ENCODE measurements at regions not wholly inside any gene's neighbourhood (a gene's known extent, or its start where the extent isn't known, plus 50 kb on each side); places are given as distances from the start of the nearest gene placed in this dataset.
"Not testable (repeated sequence)": the region's sequence is repeated elsewhere in the genome, so short reads cannot be mapped to it uniquely, and the experiment has no call there.

GRCh38 chr14:97808541-97808940, 1011.4 kb downstream of the VRK1 start:
- not testable (repeated sequence) for H3K4me3 Mint-ChIP-seq; H3K4me1 Mint-ChIP-seq (ENCODE audit: low read depth); H3K9me3 Mint-ChIP-seq; H3K27ac Mint-ChIP-seq; H3K36me3 Mint-ChIP-seq (ENCODE audit: insufficient read depth in 2 of 2); ATAC-seq (replicated peaks in 1 of 2); DNase-seq; H3K27me3 Mint-ChIP-seq (ENCODE audit: low read depth)

DNA sequence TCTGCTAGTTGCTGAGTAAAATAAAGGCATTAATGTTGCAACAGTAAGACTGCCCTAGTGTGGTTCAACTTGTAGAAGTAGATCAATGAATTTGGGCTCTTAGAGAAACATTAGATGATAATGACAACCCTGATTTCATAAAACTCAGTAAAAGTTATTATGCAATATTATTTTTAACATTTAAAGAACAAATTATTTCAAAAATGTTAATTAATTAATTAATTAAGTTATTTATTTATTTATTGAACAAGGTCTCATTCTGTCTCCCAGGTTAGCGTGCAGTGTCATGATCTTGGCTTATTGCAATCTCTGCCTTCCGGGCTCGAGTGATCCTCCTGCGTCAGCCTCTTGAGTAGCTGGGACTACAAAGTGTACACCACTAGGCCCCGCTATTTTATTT, 1016.4 kb downstream of the VRK1 start:
- ATAC-seq (replicated peaks in 1 of 2) (no peak), DNase-seq (no peak)
- Mint-ChIP-seq H3K4me1 (ENCODE audit: low read depth) (no peaks in the 10 kb centered on the region), H3K36me3 (ENCODE audit: insufficient read depth in 2 of 2) (no peaks in the 10 kb centered on the region), H3K27ac (no peak overlapping the region), H3K9me3 (no peaks in the 10 kb centered on the region), H3K27me3 (ENCODE audit: low read depth) (no peaks in the 10 kb centered on the region), H3K4me3 (no peak overlapping the region)

- Mint-ChIP-seq H3K27me3 (ENCODE audit: low read depth) (no peaks in the 10 kb centered on the region), H3K9me3 (peaks cover 7 to 9% of the 10 kb centered on the region in 2 donors), H3K4me3 (no peak overlapping the region), H3K36me3 (ENCODE audit: insufficient read depth in 2 of 2) (peaks cover 4 to 6% of the 10 kb centered on the region in 2 donors), H3K4me1 (ENCODE audit: low read depth) (no peaks in the 10 kb centered on the region), H3K27ac (no peak overlapping the region)
- no peak for ATAC-seq (replicated peaks in 1 of 2)
- no peak for DNase-seq
Measured at GRCh38 chr14:97820781-97821180, 1023.6 kb downstream of the VRK1 start.

DNA sequence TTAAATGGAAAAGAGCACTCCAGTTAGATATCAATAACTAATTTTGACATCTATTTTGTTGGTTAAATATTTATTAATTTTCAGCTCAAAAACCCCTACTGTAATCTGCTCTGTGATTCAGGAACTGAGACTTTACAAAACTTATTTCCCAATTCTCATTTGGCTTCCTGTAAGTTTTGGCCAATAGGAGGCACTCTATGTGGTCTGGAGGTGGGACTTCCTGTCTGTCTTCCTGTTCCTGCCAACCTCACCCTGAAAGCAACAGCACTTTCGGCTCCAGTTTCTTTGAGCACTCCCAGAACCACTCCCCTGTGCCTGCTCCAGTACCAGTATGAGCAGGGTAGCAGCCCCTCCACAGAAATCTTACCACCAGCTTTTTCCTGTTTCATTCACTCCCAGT, 1027.0 kb downstream of the VRK1 start:
- peaks cover 7 to 9% of the 10 kb centered on the region in 2 donors for H3K9me3 Mint-ChIP-seq
- H3K36me3 Mint-ChIP-seq (ENCODE audit: insufficient read depth in 2 of 2), result peaks cover 4 to 6% of the 10 kb centered on the region in 2 donors
- DNase-seq, result no peak
- no peaks in the 10 kb centered on the region for H3K4me1 Mint-ChIP-seq (ENCODE audit: low read depth)
- ATAC-seq (replicated peaks in 1 of 2), result no peak
- no peak overlapping the region for H3K27ac Mint-ChIP-seq
- no peaks in the 10 kb centered on the region for H3K27me3 Mint-ChIP-seq (ENCODE audit: low read depth)
- no peak overlapping the region for H3K4me3 Mint-ChIP-seq

DNA sequence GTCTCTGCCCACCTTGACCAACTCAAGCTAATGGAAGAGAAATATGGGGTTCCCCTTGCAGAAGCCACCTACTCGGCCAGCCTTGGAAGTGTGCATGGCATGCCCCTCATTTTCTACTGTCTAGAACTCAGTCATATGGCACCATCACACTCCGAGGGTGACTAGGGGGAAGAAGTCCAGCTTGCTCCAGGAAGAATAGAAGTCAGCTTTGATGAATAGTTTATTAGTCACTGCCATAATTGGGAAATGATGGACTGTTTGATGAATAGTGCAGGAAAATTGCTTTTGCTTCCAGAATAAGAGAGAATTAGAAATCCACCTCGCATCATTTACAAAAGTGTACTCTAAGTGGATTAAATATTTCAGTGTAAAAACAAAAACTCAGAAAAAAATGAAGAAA, 1030.6 kb downstream of the VRK1 start:
- no peak overlapping the region for H3K4me3 Mint-ChIP-seq
- H3K9me3 Mint-ChIP-seq, result peaks cover 7 to 9% of the 10 kb centered on the region in 2 donors
- H3K4me1 Mint-ChIP-seq (ENCODE audit: low read depth), result no peaks in the 10 kb centered on the region
- ATAC-seq (replicated peaks in 1 of 2), result no peak
- DNase-seq, result no peak
- peaks cover 4 to 6% of the 10 kb centered on the region in 2 donors for H3K36me3 Mint-ChIP-seq (ENCODE audit: insufficient read depth in 2 of 2)
- no peaks in the 10 kb centered on the region for H3K27me3 Mint-ChIP-seq (ENCODE audit: low read depth)
- no peak overlapping the region for H3K27ac Mint-ChIP-seq

DNA sequence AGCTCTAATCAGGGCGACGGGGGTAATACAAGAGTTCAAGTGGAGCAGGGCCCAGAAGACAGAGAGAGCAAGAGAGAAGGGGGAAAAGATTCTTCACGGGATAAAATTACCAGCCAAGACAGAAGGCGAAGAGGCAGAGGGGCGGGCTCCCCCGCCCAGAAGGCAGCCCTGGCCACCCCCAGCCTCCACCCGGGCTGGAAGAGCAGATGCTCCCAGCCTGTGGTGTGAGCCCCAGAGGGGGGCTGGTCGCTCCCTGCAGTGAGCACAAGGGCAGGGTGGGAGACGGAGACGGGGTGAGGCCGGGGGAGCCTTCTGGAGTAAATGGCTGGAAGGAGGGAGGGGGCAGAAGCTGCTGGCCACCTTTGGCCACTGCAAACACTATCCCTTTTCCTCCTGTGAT, 1035.6 kb downstream of the VRK1 start:
- DNase-seq (no peak), ATAC-seq (replicated peaks in 1 of 2) (no peak)
- Mint-ChIP-seq H3K27ac (no peak overlapping the region), H3K4me3 (no peak overlapping the region), H3K36me3 (ENCODE audit: insufficient read depth in 2 of 2) (no peaks in the 10 kb centered on the region), H3K4me1 (ENCODE audit: low read depth) (no peaks in the 10 kb centered on the region), H3K9me3 (no peaks in the 10 kb centered on the region), H3K27me3 (ENCODE audit: low read depth) (no peaks in the 10 kb centered on the region)

DNA sequence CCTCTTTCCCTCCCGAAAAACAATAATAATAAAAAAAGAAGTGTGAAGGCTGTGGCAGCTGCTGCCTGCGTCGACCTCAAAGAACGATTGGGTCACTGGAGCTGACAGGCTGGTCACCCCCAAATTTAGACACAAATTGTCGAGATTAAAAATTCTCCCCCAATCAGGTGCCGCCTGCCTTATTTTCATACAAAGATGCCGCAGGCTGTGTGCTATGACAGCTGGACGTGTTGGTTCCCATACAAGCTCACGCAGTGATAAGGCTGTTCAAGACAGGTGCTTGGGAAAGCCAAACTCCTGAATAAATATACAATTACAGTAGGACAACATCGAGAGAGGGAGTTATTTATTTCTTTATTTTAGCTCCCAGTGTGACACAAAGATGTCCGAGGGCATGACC, 1041.8 kb downstream of the VRK1 start:
- DNase-seq (no peak), ATAC-seq (replicated peaks in 1 of 2) (no peak)
- Mint-ChIP-seq H3K27me3 (ENCODE audit: low read depth) (peaks cover 6% of the 10 kb centered on the region), H3K4me1 (ENCODE audit: low read depth) (no peaks in the 10 kb centered on the region), H3K4me3 (no peak overlapping the region), H3K36me3 (ENCODE audit: insufficient read depth in 2 of 2) (no peaks in the 10 kb centered on the region), H3K9me3 (no peaks in the 10 kb centered on the region), H3K27ac (no peak overlapping the region)

DNA sequence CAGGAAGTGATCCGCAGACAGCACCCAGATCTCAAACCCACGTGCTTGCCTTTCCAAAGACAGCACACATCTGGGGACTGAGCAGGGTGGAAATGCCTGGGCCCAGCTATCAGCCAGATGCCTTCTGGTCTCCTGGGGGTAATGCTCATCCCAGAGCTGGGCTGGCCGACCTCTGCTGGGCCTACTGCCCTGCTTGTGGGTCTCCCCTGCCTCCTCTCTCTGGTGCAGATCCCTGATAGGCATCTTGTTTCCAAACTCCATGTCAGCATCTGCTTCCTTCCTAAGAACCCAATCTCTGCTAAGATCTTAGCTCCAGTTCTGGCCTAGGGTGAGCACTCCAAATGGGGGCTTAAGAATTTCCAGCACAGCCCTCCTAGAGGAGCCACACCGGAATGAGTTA, 1043.0 kb downstream of the VRK1 start:
- ATAC-seq (replicated peaks in 1 of 2) (no peak), DNase-seq (no peak)
- H3K27ac Mint-ChIP-seq, result no peak overlapping the region
- no peak overlapping the region for H3K4me3 Mint-ChIP-seq
- no peaks in the 10 kb centered on the region for H3K36me3 Mint-ChIP-seq (ENCODE audit: insufficient read depth in 2 of 2)
- H3K9me3 Mint-ChIP-seq, result no peaks in the 10 kb centered on the region
- H3K27me3 Mint-ChIP-seq (ENCODE audit: low read depth), result peaks cover 6% of the 10 kb centered on the region
- no peaks in the 10 kb centered on the region for H3K4me1 Mint-ChIP-seq (ENCODE audit: low read depth)

GRCh38 chr14:97841762-97842161, 1044.6 kb downstream of the VRK1 start:
- H3K27me3 Mint-ChIP-seq (ENCODE audit: low read depth), result peaks cover 6% of the 10 kb centered on the region
- ATAC-seq (replicated peaks in 1 of 2), result no peak
- no peak overlapping the region for H3K4me3 Mint-ChIP-seq
- H3K9me3 Mint-ChIP-seq, result no peaks in the 10 kb centered on the region
- no peaks in the 10 kb centered on the region for H3K4me1 Mint-ChIP-seq (ENCODE audit: low read depth)
- no peak for DNase-seq
- no peaks in the 10 kb centered on the region for H3K36me3 Mint-ChIP-seq (ENCODE audit: insufficient read depth in 2 of 2)
- no peak overlapping the region for H3K27ac Mint-ChIP-seq

- Mint-ChIP-seq H3K27me3 (ENCODE audit: low read depth) (peaks cover 6% of the 10 kb centered on the region), H3K4me3 (no peak overlapping the region), H3K27ac (no peak overlapping the region), H3K36me3 (ENCODE audit: insufficient read depth in 2 of 2) (no peaks in the 10 kb centered on the region), H3K9me3 (no peaks in the 10 kb centered on the region), H3K4me1 (ENCODE audit: low read depth) (no peaks in the 10 kb centered on the region)
- DNase-seq (no peak), ATAC-seq (replicated peaks in 1 of 2) (no peak)
Measured at GRCh38 chr14:97843066-97843465, 1045.9 kb downstream of the VRK1 start.

GRCh38 chr14:97844042-97844441, 1046.9 kb downstream of the VRK1 start:
- peaks cover 6% of the 10 kb centered on the region for H3K27me3 Mint-ChIP-seq (ENCODE audit: low read depth)
- H3K4me1 Mint-ChIP-seq (ENCODE audit: low read depth), result no peaks in the 10 kb centered on the region
- no peak overlapping the region for H3K27ac Mint-ChIP-seq
- ATAC-seq (replicated peaks in 1 of 2) (no peak), DNase-seq (no peak)
- H3K4me3 Mint-ChIP-seq, result no peak overlapping the region
- H3K36me3 Mint-ChIP-seq (ENCODE audit: insufficient read depth in 2 of 2), result no peaks in the 10 kb centered on the region
- no peaks in the 10 kb centered on the region for H3K9me3 Mint-ChIP-seq

DNA sequence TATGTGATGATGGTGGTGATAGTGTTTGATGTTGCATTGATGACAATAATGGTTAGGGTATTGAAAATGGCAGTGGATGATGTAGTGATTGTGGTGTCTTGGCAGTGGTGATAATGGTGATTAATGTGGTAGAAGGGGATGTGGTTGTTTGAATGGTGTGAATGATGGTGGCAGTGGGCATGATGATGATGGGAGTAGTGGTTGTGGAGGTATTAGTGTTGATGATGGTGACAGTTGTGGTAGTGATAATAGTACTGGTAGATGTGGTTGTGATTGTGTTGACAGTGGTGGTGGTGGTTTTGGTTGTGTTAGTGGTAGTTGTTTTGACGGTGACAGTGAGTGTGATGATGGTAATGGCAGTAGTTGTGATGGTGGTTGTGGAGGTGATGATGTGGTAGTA, 1049.0 kb downstream of the VRK1 start:
- DNase-seq, result peak; percentile 15 to 26
- peaks cover 6% of the 10 kb centered on the region for H3K27me3 Mint-ChIP-seq (ENCODE audit: low read depth)
- no peaks in the 10 kb centered on the region for H3K4me1 Mint-ChIP-seq (ENCODE audit: low read depth)
- H3K9me3 Mint-ChIP-seq, result no peaks in the 10 kb centered on the region
- H3K4me3 Mint-ChIP-seq, result no peak overlapping the region
- H3K36me3 Mint-ChIP-seq (ENCODE audit: insufficient read depth in 2 of 2), result no peaks in the 10 kb centered on the region
- peak; percentile 72 to 90 for ATAC-seq (replicated peaks in 1 of 2)
- no peak overlapping the region for H3K27ac Mint-ChIP-seq

DNA sequence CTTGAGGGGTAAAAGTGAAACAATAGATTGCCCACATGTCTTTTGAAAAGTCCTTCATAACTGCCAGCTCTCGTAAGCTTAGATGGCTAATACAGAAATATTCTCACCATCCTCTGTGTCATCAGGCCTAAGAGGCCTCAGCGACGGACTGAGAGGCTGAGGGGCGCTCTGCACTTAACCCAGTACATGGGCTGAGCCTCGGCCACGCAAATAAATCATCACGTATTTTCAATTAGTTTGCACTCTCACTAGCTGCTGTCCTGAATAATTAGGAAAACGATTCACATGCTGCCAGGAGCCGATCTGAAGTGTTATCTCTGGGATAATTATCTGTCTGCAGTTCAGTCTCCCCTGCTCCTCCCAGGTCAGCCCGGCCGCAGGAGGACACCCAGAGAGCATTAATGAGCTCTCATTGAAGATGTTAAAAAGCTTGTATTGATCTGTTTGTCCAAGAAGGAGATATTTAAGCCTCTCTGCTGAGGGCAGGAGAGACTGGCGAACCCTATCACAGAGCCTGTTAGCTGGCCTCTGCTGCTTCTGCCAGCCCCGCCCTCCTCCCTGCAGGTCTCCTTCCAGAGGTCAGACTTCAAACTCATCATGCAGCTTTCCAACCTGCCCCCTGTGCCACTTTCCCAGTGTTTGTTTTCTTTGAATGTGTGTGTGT, 1051.3 kb downstream of the VRK1 start:
- H3K27me3 Mint-ChIP-seq (ENCODE audit: low read depth), result no peaks in the 10 kb centered on the region
- H3K4me3 Mint-ChIP-seq, result no peak overlapping the region
- DNase-seq (no peak), ATAC-seq (replicated peaks in 1 of 2) (no peak)
- no peaks in the 10 kb centered on the region for H3K9me3 Mint-ChIP-seq
- H3K27ac Mint-ChIP-seq, result no peak overlapping the region
- peaks cover 4% of the 10 kb centered on the region for H3K4me1 Mint-ChIP-seq (ENCODE audit: low read depth)
- no peaks in the 10 kb centered on the region for H3K36me3 Mint-ChIP-seq (ENCODE audit: insufficient read depth in 2 of 2)

DNA sequence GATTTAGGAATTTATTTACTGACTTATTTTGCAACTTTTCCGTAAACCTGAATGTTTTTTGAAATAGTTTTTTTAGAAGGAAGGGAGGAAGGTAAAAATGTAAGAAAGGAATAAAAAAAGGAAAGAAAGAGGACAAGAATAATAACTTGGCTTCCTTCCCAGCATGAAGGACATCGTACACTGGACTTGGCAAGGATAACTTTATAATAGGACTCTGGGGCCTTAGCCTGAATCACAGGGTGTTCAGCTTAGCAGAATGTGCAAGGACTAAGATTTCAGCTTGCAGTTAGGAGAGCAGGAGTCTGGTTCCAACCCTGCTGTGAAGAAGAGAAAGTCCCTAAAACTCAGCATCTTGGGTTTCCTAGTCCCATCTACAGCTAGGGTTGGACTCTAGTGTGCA, 1053.3 kb downstream of the VRK1 start:
- Mint-ChIP-seq H3K4me1 (ENCODE audit: low read depth) (peaks cover 4% of the 10 kb centered on the region), H3K4me3 (no peak overlapping the region), H3K27me3 (ENCODE audit: low read depth) (no peaks in the 10 kb centered on the region), H3K36me3 (ENCODE audit: insufficient read depth in 2 of 2) (no peaks in the 10 kb centered on the region), H3K9me3 (no peaks in the 10 kb centered on the region), H3K27ac (no peak overlapping the region)
- ATAC-seq (replicated peaks in 1 of 2) (no peak), DNase-seq (no peak)
